ENCODE measurements at regions not wholly inside any gene's neighbourhood (a gene's known extent, or its start where the extent isn't known, plus 50 kb on each side); places are given as distances from the start of the nearest gene placed in this dataset.

DNA sequence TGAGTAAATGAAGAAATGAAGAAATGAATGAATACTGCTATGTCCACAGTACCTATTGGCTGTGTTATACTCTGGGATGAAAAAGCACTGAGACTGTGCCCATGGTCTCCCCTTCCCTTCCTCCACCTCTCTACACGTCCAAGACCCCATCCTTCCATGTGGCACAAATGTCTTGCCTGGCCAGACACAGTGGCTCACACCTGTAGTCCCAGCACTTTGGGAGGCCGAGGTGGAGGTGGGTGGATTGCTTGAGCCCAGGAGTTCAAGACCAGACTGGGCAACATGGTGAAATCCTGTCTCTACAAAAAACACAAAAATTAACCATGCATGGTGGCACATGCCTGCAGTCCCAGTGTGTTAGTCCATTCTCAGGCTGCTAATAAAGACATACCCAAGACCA, 200.1 kb downstream of the FAM43A start:
- TF ChIP-seq TEAD4 (IDR thresholded peaks at IDR 0.05) (no peak), ZBTB7A (IDR thresholded peaks at IDR 0.05; ENCODE audit: low read depth) (no peak), CEBPB (IDR thresholded peaks at IDR 0.05) (no peak), YY1 (IDR thresholded peaks at IDR 0.05; ENCODE audit: low read depth) (no peak), FOXM1 (IDR thresholded peaks at IDR 0.05; ENCODE audit: borderline replicate concordance, low read depth) (no peak), TAF1 (IDR thresholded peaks at IDR 0.05; ENCODE audit: low read depth) (no peak), TCF12 (IDR thresholded peaks at IDR 0.05; ENCODE audit: low read depth) (no peak), EP300 (IDR thresholded peaks at IDR 0.05; ENCODE audit: borderline replicate concordance) (no peak), EGR1 (IDR thresholded peaks at IDR 0.05) (no peak)
- TF ChIP-seq, protein P1, sequence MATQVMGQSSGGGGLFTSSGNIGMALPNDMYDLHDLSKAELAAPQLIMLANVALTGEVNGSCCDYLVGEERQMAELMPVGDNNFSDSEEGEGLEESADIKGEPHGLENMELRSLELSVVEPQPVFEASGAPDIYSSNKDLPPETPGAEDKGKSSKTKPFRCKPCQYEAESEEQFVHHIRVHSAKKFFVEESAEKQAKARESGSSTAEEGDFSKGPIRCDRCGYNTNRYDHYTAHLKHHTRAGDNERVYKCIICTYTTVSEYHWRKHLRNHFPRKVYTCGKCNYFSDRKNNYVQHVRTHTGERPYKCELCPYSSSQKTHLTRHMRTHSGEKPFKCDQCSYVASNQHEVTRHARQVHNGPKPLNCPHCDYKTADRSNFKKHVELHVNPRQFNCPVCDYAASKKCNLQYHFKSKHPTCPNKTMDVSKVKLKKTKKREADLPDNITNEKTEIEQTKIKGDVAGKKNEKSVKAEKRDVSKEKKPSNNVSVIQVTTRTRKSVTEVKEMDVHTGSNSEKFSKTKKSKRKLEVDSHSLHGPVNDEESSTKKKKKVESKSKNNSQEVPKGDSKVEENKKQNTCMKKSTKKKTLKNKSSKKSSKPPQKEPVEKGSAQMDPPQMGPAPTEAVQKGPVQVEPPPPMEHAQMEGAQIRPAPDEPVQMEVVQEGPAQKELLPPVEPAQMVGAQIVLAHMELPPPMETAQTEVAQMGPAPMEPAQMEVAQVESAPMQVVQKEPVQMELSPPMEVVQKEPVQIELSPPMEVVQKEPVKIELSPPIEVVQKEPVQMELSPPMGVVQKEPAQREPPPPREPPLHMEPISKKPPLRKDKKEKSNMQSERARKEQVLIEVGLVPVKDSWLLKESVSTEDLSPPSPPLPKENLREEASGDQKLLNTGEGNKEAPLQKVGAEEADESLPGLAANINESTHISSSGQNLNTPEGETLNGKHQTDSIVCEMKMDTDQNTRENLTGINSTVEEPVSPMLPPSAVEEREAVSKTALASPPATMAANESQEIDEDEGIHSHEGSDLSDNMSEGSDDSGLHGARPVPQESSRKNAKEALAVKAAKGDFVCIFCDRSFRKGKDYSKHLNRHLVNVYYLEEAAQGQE (IDR thresholded peaks at IDR 0.05; ENCODE audit: low read depth): no peak
- TF ChIP-seq, protein P2, sequence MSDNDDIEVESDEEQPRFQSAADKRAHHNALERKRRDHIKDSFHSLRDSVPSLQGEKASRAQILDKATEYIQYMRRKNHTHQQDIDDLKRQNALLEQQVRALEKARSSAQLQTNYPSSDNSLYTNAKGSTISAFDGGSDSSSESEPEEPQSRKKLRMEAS (IDR thresholded peaks at IDR 0.05): no peak
